T-helper 9 cell (primary cell): ENCODE measurements at regions not wholly inside any gene's neighbourhood (a gene's known extent, or its start where the extent isn't known, plus 50 kb on each side); places are given as distances from the start of the nearest gene placed in this dataset.

Experiments used
- DNase-seq: peaks from one replicate; pipeline ENCODE4 v3.0.0-alpha.2; 2020

DNA sequence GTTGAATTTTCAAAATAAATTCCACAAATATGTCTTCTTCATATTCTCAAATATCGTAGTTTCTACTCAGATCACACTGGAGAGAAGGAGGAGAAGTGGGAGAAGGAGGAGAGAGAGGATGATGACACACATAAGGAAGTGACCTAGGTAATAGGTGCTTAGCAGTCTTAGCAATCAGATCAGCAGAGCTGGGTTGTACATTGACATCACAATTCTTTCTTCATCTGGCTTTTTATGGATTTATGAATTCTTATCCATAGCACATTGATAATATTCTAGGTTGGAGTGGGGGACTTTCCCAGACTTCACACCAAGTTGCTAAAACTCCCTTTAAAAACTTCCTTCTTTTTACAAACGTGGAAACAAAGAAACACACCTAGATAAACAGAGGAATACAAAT lies 86.9 kb downstream of the FGF9 start:
- DNase-seq, result no peak

DNA sequence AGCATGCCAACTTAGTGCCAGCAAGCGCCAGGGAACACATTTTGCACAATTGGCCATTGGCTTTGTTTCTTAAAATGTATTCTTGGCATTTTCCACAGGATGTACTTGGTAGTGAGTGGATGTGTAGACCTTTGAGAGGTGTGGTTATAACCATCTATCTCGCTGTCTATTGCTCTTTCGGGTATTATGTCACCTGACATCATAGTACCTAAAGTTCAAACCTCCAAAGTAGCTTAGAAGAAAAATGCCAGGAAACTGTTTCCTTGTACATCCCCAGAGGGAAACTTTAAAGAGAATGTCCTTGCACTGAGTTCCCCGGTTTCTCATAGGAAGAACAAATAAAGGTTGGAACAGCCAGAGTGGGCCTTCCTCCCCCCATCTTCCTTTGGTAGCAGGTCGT lies 87.6 kb downstream of the FGF9 start:
- no peak for DNase-seq

DNA sequence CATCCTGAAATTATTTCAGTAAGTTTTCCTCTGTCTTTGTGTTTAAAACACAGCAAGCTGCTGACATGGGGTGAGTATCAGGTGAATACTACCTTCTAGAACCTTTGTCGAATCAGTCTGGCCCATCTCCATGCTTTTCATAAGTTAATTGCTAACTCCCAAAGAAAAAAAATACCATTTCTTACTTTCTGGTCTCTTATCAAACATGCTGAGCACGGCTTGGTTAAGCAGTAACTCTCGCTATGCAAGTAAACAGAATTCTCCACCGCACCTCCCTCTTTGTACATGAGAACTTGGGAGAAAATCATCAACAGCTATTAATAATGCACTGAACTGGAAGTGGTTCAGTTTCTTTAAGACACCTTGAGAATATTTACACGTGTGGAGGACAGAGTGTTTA lies 88.6 kb downstream of the FGF9 start:
- no peak for DNase-seq

DNA sequence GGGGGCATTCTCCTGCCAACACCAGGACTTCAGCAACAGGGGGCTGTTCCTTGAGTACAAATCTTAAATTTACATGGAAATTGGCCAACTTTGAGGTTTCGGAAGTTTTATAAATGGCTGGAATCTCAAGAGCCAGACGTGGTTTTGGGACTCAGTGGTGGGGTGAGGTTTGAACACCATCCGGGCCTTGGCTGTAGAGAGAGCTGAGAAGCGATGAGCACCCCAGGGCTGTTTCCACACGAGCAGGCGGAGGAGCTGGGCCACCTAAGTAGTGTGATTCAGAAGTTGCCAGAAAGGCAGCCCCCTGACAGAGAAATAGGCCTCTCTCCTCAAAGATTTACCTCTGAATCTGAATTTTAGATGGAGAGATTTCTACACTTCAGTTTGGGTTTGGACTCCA lies 89.0 kb downstream of the FGF9 start:
- DNase-seq, result no peak

DNA sequence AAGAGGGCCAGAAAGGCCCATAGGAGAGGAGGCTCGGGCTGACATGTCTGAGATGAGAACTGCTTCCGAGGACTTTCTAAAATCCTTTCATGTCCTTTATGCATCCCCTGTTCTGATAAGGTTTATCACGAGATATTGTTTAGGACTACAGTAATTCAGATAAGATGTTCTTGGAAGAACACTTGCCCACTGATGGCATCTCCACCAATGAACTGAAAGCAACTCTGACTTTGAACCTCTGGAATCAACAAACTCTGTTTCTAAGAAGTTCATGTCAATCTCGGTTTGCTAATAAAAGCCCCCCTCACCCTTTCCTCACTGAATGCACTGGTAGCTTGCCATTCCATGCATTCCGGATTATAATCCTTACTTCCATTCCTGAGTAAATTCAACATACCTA lies 90.9 kb downstream of the FGF9 start:
- DNase-seq, result no peak

DNA sequence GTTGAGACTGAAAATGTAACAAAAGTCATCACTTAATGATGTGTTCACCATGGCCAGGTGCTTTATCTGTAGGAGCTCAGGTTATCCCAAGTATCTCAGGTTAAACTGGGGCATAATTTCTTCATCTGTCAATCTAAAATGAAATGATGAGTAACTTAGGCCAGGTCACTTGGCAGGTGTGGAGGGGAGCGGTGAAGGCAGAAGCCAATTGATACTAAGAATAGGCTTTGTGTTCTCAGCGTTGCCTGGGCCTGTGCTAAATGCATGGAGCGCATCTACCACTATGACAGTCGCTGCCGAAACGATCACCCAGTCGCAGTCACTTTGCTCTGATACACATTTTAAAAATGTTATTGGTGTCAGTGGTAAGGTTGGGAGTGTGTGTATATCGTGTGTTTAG lies 91.6 kb downstream of the FGF9 start:
- DNase-seq, result no peak

DNA sequence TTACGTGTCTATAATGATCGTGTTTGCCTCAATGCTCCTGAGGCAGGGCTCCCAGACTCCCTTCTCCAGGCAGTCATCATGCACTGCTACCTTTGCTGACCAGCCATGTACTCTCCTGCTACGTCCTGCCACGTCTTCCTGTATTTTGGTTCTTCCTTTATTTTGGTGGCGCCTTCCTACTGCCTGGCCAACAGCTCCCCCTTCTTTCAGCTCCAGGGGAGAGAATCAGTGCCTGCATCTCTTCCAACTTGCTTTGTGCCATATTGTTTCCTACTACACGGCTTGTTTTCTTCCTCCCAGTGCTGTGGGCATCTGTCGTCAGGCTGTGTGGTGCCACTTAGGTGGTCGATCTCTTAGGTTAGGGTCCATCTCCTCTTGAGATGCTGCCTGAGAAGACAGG lies 96.2 kb downstream of the FGF9 start:
- DNase-seq, result no peak

DNA sequence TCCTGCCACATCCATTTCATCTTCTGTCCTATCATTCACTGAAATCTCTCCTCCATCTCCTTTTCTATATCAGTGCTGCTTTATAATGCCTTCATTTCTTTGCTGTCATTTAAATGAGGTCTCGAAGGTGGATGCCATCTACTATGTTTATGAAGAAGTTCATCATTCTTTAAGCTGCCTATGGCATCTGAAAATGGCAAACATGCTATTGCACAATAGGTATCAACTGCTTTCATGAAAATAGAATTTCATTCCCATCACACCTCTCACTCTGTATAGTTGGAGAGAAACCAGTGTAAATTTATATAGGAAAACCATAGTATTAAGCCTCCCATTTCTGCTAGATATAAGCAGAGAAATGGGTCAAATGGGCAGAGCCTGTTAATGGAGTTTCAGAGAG lies 100.2 kb downstream of the FGF9 start:
- no peak for DNase-seq

DNA sequence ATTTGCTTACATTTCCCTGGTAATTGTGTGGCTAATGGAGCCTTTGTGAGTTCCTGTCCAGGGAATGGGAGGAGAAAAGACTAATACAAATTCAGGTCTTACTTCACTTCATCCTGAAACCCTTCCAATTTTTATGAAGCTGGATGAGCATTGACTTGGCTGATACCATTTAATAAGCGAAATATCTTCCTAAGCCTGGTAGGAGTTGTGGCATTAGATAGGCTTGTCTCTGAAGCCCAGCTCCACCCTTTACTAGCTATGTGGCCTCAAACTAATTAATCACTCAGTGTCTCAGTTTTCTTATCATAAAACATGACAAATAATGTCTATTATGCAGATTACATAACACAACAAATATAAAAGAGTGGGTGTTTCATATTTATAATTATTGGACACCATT lies 106.3 kb downstream of the FGF9 start:
- DNase-seq, result no peak

DNA sequence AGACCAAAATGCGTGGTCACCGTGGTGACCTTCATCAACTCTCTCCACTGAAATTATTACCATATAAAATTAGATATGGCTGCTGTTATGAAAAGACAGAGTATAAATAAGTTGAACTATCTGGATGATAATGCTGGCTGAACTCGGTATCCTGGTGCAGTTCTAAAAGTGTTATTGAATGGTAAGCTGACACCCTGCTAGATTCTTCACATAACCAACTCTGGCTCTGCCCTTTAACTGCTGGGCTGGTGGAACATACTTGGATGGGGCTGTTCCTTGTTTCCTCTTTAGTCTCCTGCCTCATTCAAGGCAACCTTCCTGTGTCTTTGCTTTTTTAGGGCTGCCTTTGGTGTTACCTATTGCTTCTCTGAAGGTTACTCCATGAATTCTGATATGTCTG lies 106.9 kb downstream of the FGF9 start:
- DNase-seq, result no peak

DNA sequence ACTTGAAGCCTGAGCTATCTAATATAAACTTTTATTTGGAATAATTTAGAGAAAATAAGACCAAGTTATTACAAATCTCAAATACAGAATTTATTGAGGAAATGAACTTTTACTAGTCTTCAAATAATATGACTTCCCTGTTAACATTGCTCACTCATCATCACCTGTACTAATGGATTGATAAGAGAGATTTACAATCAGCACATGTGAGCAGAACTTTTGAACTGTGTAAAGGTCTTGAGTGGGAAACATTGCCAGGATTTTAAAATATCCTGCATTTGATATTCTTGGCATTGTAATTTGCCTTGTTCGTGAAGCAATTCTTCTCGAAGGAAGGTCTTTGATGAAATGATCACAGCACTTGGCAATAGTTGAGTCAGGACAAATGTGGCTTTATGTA lies 111.9 kb downstream of the FGF9 start:
- DNase-seq, result no peak

DNA sequence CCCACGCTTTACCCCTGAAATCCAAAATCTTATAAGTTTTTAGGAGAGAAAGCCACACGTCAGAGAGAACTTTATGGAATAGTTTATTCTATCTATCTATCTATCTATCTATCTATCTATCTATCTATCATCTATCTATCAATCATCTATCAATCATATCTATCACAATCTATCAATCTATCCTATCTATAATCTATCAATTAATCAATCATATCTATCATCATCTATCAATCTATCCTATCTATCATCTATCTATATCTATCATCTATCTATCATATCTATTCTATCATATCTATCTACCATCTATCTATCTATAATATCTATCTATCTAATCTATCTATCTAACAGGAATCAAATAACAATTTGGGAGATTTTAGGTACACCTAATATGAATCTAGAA lies 115.1 kb downstream of the FGF9 start:
- DNase-seq, result no peak

DNA sequence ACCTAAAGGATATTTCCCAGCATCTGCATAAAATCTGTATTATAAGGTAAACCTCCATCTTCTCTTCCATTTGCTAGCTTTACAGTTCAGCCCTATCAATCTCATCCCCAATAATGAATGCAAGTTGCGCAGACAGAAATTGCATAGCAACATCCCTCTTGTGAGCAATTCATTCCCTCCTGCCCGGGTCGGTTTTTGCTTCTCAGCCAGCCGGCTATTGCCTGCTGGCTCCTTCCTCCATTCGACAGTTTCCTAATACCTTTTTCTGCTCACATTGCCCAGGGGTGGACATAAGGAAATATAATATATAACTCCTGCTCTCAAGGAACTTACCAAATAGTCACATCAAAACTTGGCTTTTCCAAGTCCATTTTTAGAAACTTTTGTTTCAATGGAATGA lies 125.2 kb downstream of the FGF9 start:
- DNase-seq, result no peak

DNA sequence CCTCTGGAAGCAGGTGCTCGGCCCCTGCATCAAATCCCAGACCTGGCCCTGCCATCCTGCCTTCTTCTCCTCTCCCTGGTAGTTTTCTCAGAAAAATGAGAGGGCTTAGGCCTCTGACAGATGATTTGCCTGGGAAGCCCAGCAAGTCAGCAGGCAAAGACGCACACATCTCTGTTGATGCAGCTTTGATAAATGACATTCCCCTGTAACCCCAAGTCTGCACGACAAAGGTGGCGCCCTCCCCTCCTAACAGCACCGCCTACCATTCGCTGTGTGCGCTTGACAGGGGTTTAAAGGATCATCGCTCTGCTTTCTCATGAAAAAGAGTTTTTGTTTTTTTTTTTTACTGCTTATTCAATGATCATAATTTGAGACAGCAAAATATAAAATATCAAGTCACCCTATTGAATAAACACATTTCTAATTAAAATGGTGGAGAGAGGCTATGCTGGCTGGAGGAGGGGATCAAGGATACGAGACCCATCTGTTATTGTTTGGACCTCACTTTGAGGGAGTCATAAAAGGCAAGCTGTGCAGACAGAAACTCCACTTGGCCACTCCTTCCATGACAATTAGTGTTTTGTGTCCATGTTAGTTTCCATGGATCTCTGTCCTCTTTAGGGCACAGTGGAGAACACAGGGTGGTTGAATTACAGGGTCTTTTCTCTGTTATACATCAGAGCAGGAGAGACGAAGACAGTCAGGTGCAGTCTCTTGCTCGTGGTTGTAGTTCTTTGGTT lies 126.1 kb downstream of the FGF9 start:
- no peak for DNase-seq

DNA sequence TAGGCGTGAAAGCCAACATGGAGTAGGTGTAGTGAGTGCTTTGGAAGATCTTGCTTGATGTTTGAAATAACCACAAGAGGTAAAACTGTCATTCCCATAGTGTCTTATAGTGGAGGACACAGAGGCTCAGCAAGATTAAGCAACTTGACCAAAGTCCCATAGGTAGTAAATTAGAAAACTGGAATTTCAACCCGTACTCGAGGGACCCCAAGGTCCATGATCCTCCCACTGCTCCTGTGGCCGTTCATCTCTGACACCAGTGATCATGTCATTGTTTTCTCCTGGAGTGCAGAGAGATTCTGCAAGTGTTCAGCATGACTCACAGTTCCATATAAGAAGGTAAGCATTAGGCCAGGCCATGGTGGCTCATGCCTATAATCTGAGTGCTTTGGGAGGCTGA lies 126.9 kb downstream of the FGF9 start:
- no peak for DNase-seq

DNA sequence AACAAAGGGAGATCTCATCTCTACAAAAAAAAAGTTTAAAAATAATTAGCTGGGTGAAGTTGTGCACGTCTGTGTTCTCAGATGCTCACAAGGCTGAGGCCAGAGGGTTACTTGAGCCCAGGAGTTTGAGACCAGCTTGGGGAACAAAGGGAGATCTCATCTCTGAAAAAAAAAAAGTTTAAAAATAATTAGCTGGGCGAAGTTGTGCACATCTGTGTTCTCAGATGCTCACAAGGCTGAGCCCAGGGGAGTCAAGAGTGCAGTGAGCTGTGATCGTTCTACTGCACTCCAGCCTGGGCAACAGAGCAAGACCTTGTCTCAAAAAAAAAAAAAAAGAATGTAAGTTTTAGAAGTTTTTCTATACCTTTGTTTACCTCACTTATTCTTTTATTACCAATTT lies 127.3 kb downstream of the FGF9 start:
- no peak for DNase-seq

DNA sequence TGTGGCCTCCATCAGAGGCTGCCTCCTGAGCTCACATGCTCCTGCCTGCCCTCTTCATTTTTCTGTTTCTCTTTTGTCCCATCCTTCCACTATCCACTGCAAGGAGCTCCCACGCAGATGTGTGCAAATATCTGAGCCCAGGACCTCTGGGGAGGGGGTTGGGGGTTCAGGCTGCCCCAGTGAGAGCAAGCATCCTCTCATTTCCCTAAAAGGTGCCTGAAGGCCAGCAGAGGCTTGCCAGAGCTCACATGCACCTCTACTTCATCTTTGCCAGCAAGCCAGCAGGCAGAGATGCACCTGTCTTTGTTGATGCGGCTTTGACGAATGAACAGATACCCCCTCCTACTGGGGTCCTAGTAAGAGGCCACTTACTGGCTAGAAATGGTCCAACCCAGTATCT lies 128.8 kb downstream of the FGF9 start:
- DNase-seq, result no peak

DNA sequence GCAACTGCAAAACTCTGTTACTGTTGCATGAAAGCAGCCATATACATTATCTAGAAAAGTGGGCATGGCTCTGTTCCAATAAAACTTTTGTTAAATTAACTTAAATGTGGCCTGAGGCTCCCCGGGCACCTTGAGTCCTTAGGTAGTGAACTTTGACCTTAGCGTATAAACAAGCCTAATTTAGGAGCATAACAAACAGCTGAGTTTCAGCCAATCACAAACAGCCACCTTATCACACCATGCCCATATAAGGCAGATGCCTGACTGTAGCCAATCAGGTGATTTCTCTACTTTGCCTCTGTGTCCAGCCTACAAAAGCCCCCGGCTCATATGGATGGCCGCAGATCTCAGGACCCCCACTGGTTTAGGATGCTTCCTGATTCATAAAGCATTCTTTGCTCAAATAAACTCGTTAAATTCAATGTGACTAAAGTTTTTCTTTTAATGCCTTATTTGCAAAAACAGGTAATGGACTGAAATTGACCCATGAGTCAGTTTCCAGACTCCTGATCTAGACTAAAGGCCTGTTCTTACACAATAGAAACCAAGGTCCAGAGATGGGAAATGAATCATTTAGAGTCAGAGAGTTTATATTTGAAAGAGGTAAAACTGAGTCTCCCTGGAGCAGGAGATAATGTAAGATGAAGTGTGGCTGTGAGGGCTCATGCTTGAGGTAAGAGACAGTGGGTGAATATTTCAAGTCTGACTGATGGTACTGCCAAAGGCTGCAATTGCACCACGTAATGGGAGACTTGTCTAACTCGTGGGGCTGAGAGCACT lies 130.2 kb downstream of the FGF9 start:
- DNase-seq, result no peak

DNA sequence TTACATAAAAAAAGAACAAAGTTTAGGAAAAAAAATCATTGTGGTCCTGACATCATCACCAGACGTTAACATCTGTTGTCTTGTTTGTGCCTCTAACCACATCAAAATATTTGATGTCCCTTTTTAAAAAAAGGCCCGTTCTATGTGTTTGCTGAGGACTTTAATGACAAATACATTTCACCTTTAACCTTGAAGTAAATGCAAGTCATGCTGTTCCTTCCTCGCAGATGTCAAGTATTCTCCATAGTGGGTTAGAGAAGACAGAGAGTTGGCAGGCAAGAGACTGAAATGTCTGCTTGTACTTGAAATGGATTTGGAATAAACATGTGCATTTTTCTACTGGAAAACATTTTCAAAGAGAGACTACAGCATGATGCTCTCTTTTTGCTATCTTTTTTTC lies 134.9 kb downstream of the FGF9 start:
- no peak for DNase-seq

DNA sequence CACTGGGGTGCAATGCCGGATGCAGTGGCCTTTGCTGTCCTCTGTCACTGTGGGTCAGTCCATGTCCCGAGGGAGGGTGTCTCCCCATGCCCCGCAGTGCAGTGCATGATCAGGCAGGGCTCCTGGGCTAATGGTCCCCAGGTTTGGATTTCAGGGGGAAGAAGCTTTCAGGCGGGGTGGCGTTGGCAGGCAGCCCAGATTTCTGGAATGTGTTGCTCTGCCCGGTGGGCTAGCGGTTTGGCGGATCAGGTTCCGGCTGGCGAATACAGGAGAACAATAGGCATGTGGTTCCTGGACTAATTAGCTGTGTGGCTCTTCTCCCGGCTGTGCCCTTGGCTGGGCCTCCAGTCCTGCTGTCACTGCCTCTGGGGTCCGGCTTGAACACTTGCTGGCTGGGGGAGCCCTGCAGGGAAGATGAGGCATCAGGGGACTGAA lies 141.3 kb downstream of the FGF9 start:
- no peak for DNase-seq

DNA sequence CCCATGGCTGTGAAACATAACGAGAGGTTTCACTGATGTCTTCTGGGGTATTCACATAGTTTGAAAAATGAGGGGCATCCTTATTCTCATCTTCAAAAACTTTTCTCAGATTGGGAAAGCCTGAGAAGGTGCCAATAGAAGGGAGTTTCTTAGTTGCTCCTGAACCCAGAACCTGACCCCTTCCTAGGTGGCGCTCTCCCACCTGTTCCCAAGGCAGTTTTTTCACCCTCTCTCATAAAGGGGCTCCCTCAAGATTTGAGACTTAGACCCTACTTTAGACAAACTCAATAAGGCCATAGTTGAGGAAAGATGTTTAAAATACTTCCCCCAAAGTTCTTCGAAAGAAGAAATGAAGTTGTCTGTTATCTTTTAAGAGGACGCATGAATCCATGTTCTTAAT lies 142.2 kb downstream of the FGF9 start:
- DNase-seq, result no peak

DNA sequence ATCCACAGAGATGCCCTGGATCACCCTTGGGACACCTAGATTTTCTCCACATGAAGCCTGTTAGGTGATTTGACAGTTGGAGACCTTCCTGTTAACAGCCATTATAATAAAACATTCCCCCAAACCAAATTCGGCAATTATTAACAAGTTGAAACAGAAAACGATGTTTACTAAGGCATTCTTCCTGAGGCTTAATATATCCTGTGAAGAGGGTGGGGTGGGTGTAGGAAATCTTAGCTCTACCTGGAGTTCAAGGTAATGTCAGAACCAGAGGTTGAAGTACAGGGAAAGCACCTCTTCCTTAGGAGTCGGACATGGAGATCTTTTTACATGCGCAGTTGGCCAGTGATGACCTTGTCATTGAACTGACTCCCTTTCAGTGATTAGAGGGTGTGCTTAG lies 143.0 kb downstream of the FGF9 start:
- no peak for DNase-seq

DNA sequence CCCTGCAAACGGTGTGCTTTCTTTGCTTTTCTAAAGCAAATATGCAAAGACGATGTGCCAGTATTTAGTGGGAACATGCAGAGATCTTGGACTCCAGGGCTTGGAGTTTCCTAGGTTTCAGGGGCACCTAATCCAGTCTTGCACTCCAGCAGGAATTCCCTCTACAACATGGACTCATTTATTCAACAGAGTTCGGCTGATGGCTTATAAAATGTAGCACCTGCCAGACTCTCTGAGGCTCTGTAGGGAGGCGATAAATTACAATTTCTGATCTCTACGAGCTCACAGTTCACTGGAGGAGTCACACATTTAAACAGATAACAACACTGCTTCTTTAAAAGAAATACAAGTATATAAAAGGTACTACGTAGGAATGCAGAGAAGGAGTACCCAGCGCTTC lies 143.7 kb downstream of the FGF9 start:
- DNase-seq, result no peak

DNA sequence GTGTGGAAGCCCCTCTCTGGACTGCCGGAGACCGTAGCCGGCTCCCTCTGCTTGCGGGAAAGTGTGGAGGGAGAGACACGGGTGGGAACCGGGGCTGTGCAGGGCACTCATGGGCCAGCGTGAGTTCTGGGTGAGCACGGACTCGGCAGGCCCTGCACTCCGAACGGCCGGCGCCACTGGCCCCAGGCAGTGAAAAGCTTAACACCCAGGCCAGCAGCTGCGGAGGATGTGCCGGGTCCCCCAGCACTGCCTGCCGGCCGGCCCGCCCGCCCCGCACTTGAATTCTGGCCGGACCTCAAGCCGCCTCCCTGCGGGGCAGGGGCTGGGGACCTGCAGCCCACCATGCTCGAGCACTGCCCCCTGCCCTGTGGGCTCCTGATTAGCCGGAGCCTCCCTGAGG lies 147.0 kb downstream of the FGF9 start:
- no peak for DNase-seq

DNA sequence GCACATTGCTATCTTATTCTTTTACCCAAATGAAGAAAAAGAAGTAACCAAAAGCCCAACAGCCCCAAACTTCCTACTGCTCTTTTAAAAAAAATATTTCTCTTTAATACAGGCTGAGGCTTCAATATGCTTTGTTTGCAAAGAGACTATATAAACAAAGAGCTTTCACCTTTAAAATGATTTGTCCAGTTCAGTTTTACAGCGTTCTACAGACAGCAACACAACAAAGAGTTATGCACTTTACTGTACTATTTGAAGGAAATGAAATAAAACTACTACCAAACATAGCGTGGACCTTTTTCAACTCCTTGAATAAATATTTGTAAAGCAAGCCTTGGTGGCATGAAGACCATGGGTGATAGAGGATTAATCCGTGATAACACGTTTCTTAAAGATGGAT lies 151.2 kb downstream of the FGF9 start:
- no peak for DNase-seq
